GM21717 (cell line): ENCODE measurements at regions not wholly inside any gene's neighbourhood (a gene's known extent, or its start where the extent isn't known, plus 50 kb on each side); places are given as distances from the start of the nearest gene placed in this dataset.
"Not testable (repeated sequence)": the region's sequence is repeated elsewhere in the genome, so short reads cannot be mapped to it uniquely, and the experiment has no call there.

ENCODE experiments used
- ATAC-seq: cut with Tn5 transposase; IDR thresholded peaks from one replicate; pipeline ENCODE4 v1.9.1; 2021; ENCODE audit warnings: mild to moderate bottlenecking, moderate library complexity; ENCODE audit not compliant: unreplicated experiment

DNA sequence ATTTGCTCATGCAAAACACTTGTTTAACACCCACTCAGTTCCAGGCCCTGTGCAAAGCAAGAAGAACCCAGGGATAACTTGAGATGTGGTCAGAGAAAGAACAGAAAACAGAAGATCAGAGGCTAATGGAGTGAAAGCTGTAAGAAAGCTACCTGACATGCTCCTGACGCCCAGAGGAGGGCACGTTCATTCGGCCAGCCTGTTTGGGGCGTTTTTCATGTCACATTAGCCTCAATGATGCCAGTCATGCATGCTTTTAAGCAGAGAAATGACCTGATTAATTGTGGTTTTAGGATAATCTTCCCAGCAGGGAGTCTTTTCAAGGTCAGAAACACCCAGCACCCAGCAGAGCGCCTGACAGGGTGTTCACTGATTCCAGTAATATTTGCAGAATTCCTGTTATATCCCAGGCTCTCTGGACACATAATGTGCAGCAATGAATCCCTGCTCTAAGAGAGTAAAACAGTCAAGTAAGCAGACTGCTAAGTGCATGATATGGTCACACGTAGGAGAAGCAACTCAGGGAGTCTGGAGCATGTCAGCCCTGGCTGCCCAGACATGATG, 320.0 kb downstream of the LRATD1 start:
- no peak for ATAC-seq

GRCh38 chr2:14960686-14961324, 328.3 kb downstream of the LRATD1 start:
- no peak for ATAC-seq

GRCh38 chr2:14967729-14968128, 335.2 kb downstream of the LRATD1 start:
- ATAC-seq, result no peak

- ATAC-seq, result no peak
These were observed 342.9 kb downstream of the LRATD1 start for GRCh38 chr2:14975381-14975780.

DNA sequence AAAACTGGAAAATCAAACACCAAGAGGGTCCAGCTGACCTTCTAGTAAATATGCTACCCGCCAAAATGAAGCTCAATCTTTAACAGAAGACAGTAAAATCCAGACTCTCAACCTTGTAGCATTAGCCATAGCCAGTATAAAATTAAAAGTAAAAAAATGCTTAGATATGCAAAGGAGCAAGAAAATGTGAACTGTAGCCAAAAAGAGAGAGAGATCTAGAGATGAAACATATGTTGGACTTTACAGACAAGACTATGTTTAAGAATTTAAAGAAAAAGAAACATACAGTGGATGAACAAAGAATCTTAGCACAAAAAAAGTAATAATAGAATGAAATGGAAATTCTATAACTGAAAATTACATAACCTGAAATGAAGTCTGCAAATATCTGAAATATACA, 344.5 kb downstream of the LRATD1 start:
- no peak for ATAC-seq

DNA sequence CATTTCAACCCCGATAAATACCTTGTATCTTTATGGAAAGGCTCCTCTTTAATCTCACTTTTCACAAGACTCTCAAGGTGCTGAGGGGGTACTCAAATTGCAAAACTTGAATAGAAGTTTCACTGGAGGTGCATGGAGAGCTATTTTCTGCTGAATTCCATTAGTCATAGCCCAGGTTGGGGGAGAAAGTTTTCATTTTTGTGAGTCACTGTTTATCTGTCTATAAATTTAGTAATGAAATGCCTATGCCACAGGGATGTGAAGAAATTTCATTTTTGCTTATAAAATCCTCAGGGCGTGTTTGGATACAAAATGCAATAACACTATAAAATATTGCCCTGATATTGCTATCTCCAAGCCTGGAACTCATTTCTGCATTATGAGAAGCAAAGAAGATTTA, 346.3 kb downstream of the LRATD1 start:
- ATAC-seq, result no peak

DNA sequence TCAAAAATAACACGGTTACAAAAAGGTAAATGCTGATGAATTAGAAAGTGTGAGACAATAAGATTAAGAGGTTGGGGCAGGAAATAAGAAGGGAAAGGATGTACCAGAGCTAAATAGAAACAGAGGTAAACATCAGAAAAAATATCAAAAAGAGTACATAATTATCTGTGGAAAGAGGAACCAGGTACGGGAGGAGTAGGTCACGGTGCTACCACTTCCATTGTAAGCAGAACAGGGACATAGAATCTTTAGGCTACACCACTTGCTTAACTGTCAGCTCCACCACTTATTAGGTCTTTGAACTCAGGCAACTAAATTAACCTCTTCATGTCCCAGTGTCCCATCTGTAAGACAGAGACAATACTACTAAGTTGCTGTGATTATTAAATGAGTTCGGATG, 350.3 kb downstream of the LRATD1 start:
- ATAC-seq, result no peak

- no peak for ATAC-seq
These were observed 356.1 kb downstream of the LRATD1 start for GRCh38 chr2:14988600-14988999.

DNA sequence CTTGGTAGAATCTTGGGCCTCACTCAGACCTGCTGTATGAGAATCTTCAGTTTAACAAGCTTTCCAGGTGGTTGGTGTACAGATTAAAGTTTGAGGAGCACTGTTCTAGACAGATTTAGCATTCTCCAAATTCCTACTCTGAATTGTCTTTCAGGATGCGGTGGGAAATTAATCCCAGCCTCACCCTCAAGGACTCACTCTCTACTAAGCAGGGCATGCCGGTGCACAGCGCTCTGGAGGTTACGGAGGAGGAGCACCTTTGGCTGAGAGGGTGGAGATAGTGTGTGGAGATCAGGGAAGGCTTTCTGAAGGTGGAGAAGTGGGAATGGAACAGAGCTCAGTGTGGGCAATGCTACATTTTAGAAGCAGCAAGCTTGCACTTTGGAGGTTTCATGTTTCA, 359.2 kb downstream of the LRATD1 start:
- ATAC-seq, result no peak

- ATAC-seq, result no peak
These were observed 362.2 kb downstream of the LRATD1 start for GRCh38 chr2:14994721-14995120.

- no peak for ATAC-seq
These were observed 364.0 kb downstream of the LRATD1 start for GRCh38 chr2:14996351-14997014.

GRCh38 chr2:14998546-14998945, 366.0 kb downstream of the LRATD1 start:
- no peak for ATAC-seq

DNA sequence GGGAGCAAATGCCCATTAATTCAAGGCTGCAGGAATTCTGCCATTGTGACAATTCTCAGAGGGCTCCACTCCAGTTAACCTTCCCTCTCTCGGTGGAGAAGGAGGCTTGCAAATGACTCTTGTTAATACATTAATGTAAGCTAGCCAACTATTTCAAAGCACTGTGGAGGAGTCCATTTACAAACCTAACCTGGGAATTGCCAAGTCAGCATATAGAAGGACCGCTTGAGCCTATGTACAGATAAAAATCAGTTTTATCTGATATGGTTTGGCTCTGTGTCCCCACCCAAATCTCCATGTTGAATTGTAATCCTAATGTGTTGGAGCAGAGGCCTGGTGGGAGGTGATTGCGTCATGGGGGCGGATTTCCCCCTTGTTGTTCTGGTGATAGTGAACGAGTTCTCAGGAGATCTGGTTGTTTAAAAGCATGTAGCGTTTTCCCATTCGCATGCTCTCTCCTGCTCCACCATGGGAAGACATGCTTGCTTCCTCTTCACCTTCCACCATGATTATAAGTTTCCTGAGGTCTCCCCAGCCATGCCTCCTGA, 366.7 kb downstream of the LRATD1 start:
- no peak for ATAC-seq

GRCh38 chr2:15002519-15002918, 370.0 kb downstream of the LRATD1 start:
- not testable (repeated sequence) for ATAC-seq

GRCh38 chr2:15006667-15007066, 374.1 kb downstream of the LRATD1 start:
- ATAC-seq, result peak; percentile 47

GRCh38 chr2:15009681-15010080, 377.2 kb downstream of the LRATD1 start:
- no peak for ATAC-seq

GRCh38 chr2:15010346-15010745, 377.8 kb downstream of the LRATD1 start:
- peak; percentile 84 for ATAC-seq

DNA sequence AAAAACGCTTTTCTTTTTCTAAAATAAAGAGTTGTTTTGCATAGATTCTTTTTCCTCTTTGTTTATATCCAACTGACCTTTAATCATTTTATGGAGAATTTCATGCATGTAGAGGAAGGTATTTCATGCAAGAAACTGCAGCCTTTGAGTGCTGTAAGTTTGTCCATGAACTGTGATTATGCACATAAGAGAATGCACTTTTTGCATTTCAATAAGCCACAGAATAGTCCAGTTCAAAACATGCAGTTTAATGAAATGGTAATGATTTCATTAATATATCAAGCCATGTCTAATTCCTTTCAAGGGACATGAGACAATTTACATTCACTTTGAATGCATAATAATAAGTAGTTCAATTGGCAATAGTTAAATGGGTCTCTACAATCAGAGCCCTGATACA, 386.3 kb downstream of the LRATD1 start:
- ATAC-seq, result no peak

DNA sequence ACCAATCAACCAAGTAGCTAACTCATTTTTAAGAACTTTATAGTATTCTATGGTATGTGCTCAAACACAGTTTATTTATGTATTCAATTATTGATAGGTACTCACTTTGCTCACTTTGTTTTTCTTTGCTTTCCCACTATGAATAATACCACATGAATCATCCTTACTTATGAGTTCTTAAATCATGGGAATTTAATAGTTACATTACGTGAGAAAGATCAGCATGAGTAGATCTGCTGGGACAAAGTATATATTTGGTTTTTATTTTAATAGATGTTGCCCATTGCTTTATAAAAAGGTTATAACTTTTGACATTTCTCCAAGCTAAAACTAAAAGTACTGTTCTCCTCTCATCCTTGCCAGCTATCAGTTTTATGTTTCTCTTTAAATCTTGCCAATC, 390.7 kb downstream of the LRATD1 start:
- no peak for ATAC-seq

DNA sequence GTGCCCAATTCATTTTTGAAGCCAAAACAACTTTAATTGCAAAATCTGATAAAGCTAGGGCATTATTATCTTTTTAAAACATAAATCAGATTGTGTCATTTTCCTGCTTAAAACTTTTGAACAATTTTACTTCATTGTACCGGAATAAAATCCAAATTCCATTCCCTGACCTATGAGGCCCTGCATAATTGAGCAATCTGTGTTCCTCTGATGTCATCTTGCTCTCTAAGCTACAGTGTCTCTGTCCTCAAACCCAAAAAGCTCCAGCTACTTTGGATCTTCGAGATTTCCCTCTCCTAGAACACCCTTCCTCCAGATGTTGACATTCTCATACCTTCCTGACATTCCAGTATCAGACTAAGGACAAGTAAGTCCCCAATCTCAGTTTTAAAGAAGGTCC, 395.9 kb downstream of the LRATD1 start:
- no peak for ATAC-seq

- peak; percentile 94 for ATAC-seq
These were observed 399.3 kb downstream of the LRATD1 start for GRCh38 chr2:15031745-15032240.

GRCh38 chr2:15034246-15034645, 401.7 kb downstream of the LRATD1 start:
- ATAC-seq, result no peak
